HCT116 (cell line): ENCODE measurements at regions not wholly inside any gene's neighbourhood (a gene's known extent, or its start where the extent isn't known, plus 50 kb on each side); places are given as distances from the start of the nearest gene placed in this dataset.

Experiments
- ATAC-seq: fragments of 200-7000 bp; cut with Tn5 transposase; 2 replicates; pipeline ENCODE4 v1.9.1; 2020; ENCODE audit warnings: mild to moderate bottlenecking, moderate library complexity
- BruUV-seq: library from RNA; stranded (reverse); fragments of 400-500 nt; replicated peaks from 2 replicates; lab custom pipeline; 2021; lab: Mats Ljungman, UMichigan
- CTCF ChIA-PET: fragments of 300-600 bp; sonication (Branson Sonifier 250); formaldehyde crosslinking; loops from one replicate; lab custom pipeline; 2021; ENCODE audit warnings: antibody characterized with exemption; lab: Charles Lee
- POLR2A ChIA-PET: fragments of 300-600, 350-600 bp; sonication (Branson Sonifier 250); formaldehyde crosslinking; loops from one replicate; lab custom pipeline; 2021; ENCODE audit warnings: antibody characterized with exemption; lab: Charles Lee
- RAD21 ChIA-PET, 2 experiments: fragments of 300-600 bp; sonication (Branson Sonifier 250); formaldehyde crosslinking; loops; one replicate each; lab custom pipeline; 2023; ENCODE audit warnings: low total read pairs in 2 of 2; ENCODE audit not compliant: uncharacterized antibody in 2 of 2, unreplicated experiment in 2 of 2, low non-redundant PET in 1 of 2; lab: Charles Lee
- DNase-seq: peaks from one replicate; pipeline ENCODE4 v3.0.0-alpha.2; 2010; ENCODE audit warnings: low read depth, low spot score
- H2AFZ ChIP-seq: fragments of 200-600 bp; shearing (Covaris generic), sonication (generic); 2 replicates; pipeline ENCODE4 v1.6.1; 2017; ENCODE audit warnings: low read depth, mixed run types, mixed read lengths, antibody characterized with exemption, low read length; ENCODE audit not compliant: poor library complexity, severe bottlenecking
- H3K27ac ChIP-seq: 2 replicates; pipeline ENCODE4 v1.5.1; 2012; ENCODE audit warnings: low read depth, low read length
- H3K27me3 ChIP-seq: fragments of 200-600 bp; sonication (generic); 2 replicates; pipeline ENCODE4 v1.6.1; 2016; ENCODE audit warnings: mixed run types, low read length, mixed read lengths; ENCODE audit not compliant: insufficient read depth
- H3K36me3 ChIP-seq, 2 experiments: fragments of 200-500 bp in 1 of 2; fragments of 200-600 bp in 1 of 2; sonication (Bioruptor generic) in 1 of 2; sonication (generic) in 1 of 2; 2 replicates each; pipeline versions ENCODE4 v1.5.1 to v1.6.1; 2014 to 2016; ENCODE audit warnings: low read length in 2 of 2, inconsistent platforms in 1 of 2, mixed read lengths in 1 of 2, mixed run types in 1 of 2; ENCODE audit not compliant: insufficient read depth in 2 of 2, control insufficient read depth in 1 of 2
- H3K4me1 ChIP-seq, 2 experiments: fragments of 200-600 bp in 1 of 2; sonication (generic) in 1 of 2; 2 replicates each; pipeline versions ENCODE4 v1.5.1 to v1.6.1; 2012 to 2017; ENCODE audit warnings: low read length in 2 of 2, inconsistent platforms in 1 of 2, mild to moderate bottlenecking in 1 of 2, mixed read lengths in 1 of 2, mixed run types in 1 of 2, moderate library complexity in 1 of 2; ENCODE audit not compliant: insufficient read depth in 2 of 2, control insufficient read depth in 1 of 2
- H3K4me2 ChIP-seq: fragments of 200-600 bp; sonication (generic); 2 replicates; pipeline ENCODE4 v1.6.1; 2017; ENCODE audit warnings: mixed run types, low read length, mixed read lengths
- H3K4me3 ChIP-seq, 2 experiments: fragments of 200-600 bp in 1 of 2; sonication (generic) in 1 of 2; replicated peaks in 1 of 2; 2 replicates each; pipeline ENCODE4 v1.5.1; 2011 to 2016; ENCODE audit warnings: low read length in 2 of 2, control low read depth in 1 of 2, low read depth in 1 of 2, mild to moderate bottlenecking in 1 of 2, mixed read lengths in 1 of 2, mixed run types in 1 of 2
- H3K79me2 ChIP-seq: fragments of 200-600 bp; sonication (generic); 2 replicates; pipeline ENCODE4 v1.6.1; 2017; ENCODE audit warnings: mild to moderate bottlenecking, mixed run types, low read length, moderate library complexity, mixed read lengths; ENCODE audit not compliant: insufficient read depth
- H3K9ac ChIP-seq: fragments of 200-600 bp; sonication (generic); 2 replicates; pipeline ENCODE4 v1.6.1; 2016; ENCODE audit warnings: low read length, mixed read lengths
- H3K9me2 ChIP-seq: fragments of 200-600 bp; sonication (generic), shearing (Covaris generic); 2 replicates; pipeline ENCODE4 v1.6.1; 2017; ENCODE audit warnings: mixed run types, mild to moderate bottlenecking, moderate library complexity; ENCODE audit not compliant: insufficient read depth
- H3K9me3 ChIP-seq, 2 experiments: fragments of 200-500 bp in 1 of 2; fragments of 200-600 bp in 1 of 2; sonication (Bioruptor generic) in 1 of 2; sonication (generic) in 1 of 2; 2 replicates each; pipeline ENCODE4 v1.6.1; 2014 to 2017; ENCODE audit warnings: low read length in 2 of 2, mixed read lengths in 2 of 2, inconsistent platforms in 1 of 2, low read depth in 1 of 2, mild to moderate bottlenecking in 1 of 2, mixed run types in 1 of 2, moderate library complexity in 1 of 2; ENCODE audit not compliant: control insufficient read depth in 1 of 2, insufficient read depth in 1 of 2
- H4K20me1 ChIP-seq: fragments of 200-600 bp; sonication (generic), shearing (Covaris generic); 2 replicates; pipeline ENCODE4 v1.6.1; 2017; ENCODE audit warnings: mixed run types, mild to moderate bottlenecking, moderate library complexity; ENCODE audit not compliant: insufficient read depth
- CEBPB ChIP-seq: IDR thresholded peaks from 2 replicates; pipeline ENCODE4 v1.6.1; 2012; ENCODE audit warnings: low read depth
- EZH2phosphoT487 ChIP-seq: fragments of 200-600 bp; IDR thresholded peaks from 2 replicates; pipeline ENCODE4 v1.6.1; 2018; ENCODE audit warnings: antibody characterized with exemption, borderline replicate concordance
- SRF ChIP-seq: IDR thresholded peaks from 2 replicates; pipeline ENCODE4 v1.6.1; 2012; ENCODE audit warnings: low read depth
- intact Hi-C: fragments of 100-400 bp; cut with micrococcal nuclease; formaldehyde crosslinking; loops from 2 replicates; pipeline ENCODE4 v1.10.0; 2022
- TF ChIP-seq, protein P1 (sequence below): IDR thresholded peaks from 2 replicates; pipeline ENCODE4 v1.6.1; 2012; ENCODE audit warnings: low read depth
- TF ChIP-seq, protein P2 (sequence below), 3 experiments: fragments of 200-600 bp in 1 of 3; sonication (generic) in 1 of 3; IDR thresholded peaks in 2 of 3; conservative IDR thresholded peaks in 1 of 3; 2 replicates each; pipeline ENCODE4 v1.5.1; 2012 to 2017; ENCODE audit warnings: low read depth in 2 of 3, low read length in 2 of 3, antibody characterized with exemption in 1 of 3, borderline replicate concordance in 1 of 3, control low read depth in 1 of 3, mild to moderate bottlenecking in 1 of 3, mixed read lengths in 1 of 3, mixed run types in 1 of 3, moderate library complexity in 1 of 3; ENCODE audit not compliant: insufficient read depth in 1 of 3
- TF ChIP-seq, protein P3 (sequence below): IDR thresholded peaks from 2 replicates; pipeline ENCODE4 v1.6.1; 2012

DNA sequence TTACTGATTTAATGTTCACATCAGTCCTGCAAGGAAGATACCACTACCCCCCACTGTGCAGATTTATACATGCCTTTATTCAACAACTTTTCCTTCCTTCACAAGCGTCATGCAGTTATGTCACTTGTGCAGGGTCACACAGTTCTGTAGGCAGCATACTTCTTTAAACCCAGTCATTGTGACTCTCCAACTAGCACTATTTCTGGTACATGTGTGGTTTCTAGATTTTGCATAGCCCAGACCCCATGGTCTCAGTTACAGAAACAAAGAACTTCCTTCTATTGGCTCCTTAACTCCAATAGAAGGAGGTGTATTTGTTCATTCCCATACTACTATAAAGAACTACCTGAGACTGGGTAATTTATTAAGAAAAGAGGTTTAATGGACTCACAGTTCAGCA lies 333.1 kb downstream of the ZNF516 start (continued):
- TF ChIP-seq, protein P1, sequence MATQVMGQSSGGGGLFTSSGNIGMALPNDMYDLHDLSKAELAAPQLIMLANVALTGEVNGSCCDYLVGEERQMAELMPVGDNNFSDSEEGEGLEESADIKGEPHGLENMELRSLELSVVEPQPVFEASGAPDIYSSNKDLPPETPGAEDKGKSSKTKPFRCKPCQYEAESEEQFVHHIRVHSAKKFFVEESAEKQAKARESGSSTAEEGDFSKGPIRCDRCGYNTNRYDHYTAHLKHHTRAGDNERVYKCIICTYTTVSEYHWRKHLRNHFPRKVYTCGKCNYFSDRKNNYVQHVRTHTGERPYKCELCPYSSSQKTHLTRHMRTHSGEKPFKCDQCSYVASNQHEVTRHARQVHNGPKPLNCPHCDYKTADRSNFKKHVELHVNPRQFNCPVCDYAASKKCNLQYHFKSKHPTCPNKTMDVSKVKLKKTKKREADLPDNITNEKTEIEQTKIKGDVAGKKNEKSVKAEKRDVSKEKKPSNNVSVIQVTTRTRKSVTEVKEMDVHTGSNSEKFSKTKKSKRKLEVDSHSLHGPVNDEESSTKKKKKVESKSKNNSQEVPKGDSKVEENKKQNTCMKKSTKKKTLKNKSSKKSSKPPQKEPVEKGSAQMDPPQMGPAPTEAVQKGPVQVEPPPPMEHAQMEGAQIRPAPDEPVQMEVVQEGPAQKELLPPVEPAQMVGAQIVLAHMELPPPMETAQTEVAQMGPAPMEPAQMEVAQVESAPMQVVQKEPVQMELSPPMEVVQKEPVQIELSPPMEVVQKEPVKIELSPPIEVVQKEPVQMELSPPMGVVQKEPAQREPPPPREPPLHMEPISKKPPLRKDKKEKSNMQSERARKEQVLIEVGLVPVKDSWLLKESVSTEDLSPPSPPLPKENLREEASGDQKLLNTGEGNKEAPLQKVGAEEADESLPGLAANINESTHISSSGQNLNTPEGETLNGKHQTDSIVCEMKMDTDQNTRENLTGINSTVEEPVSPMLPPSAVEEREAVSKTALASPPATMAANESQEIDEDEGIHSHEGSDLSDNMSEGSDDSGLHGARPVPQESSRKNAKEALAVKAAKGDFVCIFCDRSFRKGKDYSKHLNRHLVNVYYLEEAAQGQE = no peak
- TF ChIP-seq SRF = no peak
- TF ChIP-seq, protein P2, sequence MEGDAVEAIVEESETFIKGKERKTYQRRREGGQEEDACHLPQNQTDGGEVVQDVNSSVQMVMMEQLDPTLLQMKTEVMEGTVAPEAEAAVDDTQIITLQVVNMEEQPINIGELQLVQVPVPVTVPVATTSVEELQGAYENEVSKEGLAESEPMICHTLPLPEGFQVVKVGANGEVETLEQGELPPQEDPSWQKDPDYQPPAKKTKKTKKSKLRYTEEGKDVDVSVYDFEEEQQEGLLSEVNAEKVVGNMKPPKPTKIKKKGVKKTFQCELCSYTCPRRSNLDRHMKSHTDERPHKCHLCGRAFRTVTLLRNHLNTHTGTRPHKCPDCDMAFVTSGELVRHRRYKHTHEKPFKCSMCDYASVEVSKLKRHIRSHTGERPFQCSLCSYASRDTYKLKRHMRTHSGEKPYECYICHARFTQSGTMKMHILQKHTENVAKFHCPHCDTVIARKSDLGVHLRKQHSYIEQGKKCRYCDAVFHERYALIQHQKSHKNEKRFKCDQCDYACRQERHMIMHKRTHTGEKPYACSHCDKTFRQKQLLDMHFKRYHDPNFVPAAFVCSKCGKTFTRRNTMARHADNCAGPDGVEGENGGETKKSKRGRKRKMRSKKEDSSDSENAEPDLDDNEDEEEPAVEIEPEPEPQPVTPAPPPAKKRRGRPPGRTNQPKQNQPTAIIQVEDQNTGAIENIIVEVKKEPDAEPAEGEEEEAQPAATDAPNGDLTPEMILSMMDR (IDR thresholded peaks at IDR 0.05 in 2 of 3, conservative IDR thresholded peaks at IDR 0.05 in 1 of 3; ENCODE audit: borderline replicate concordance in 1 of 3, insufficient read depth in 1 of 3, low read depth in 2 of 3, low read length in 2 of 3) = no peak

DNA sequence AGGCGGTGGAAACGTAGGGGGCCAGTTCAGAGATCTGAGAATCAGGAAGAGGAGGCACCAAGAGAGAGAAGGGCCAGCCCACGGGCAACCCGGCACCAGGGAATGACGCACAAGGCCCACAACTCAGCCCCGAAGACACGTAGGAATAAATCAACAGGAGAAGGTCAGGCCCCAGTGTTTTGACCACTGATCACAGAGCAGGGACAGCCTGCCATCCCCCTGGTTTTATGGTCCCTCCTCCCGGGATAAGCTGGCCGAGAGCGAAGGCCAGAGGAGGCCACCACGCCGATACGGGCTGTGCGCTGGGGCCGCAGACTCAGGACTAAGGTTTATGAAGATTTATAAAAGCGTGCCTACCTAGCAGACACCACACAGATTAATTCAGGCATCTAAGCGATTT lies 341.4 kb downstream of the ZNF516 start:
- Histone ChIP-seq H2AFZ (no peak overlapping the region), H3K27ac (no peak overlapping the region), H4K20me1 (no peaks in the 10 kb centered on the region), H3K9me3 (no peaks in the 10 kb centered on the region), H3K4me1 (no peaks in the 10 kb centered on the region), H3K4me3 (no peak overlapping the region), H3K27me3 (no peaks in the 10 kb centered on the region), H3K79me2 (no peaks in the 10 kb centered on the region), H3K36me3 (no peaks in the 10 kb centered on the region), H3K4me2 (no peak overlapping the region)
- ATAC-seq = no peak
- intact Hi-C loops = no loop called here
- DNase-seq = no peak
- no TSS peak for BruUV-seq
- ChIA-PET RAD21 (no interaction called here), POLR2A (no interaction called here), CTCF (no interaction called here)
- no peak for TF ChIP-seq CEBPB
- TF ChIP-seq, protein P3, sequence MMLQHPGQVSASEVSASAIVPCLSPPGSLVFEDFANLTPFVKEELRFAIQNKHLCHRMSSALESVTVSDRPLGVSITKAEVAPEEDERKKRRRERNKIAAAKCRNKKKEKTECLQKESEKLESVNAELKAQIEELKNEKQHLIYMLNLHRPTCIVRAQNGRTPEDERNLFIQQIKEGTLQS = no peak
- no peak for TF ChIP-seq EZH2phosphoT487
- TF ChIP-seq, all 23 proteins: peak for 0
- H3K9me2 ChIP-seq = no peaks in the 10 kb centered on the region
- no peak overlapping the region for H3K9ac ChIP-seq
